Spleen (tissue), 7 donors: ENCODE measurements at regions not wholly inside any gene's neighbourhood (a gene's known extent, or its start where the extent isn't known, plus 50 kb on each side); places are given as distances from the start of the nearest gene placed in this dataset.
A peak's percentile ranks its signal among the peaks of the same experiment; 100 is the strongest.

Experiments
- CTCF ChIP-seq, 11 experiments: fragments of 200-600 bp in 7 of 11; fragments of 450-650 bp in 4 of 11; sonication (generic) in 4 of 11; IDR thresholded peaks in 8 of 11; conservative IDR thresholded peaks in 3 of 11; 1 replicate in 7 of 11; 2 replicates in 4 of 11; pipeline versions ENCODE4 v1.4.0 to v1.8.0; 2016 to 2021; ENCODE audit warnings: antibody characterized with exemption in 11 of 11, inconsistent platforms in 4 of 11, mild to moderate bottlenecking in 1 of 11
- POLR2AphosphoS5 ChIP-seq, 3 donors: sonication (generic); formaldehyde crosslinking; IDR thresholded peaks; one replicate each; pipeline ENCODE4 v1.5.1; 2017; ENCODE audit warnings: antibody characterized with exemption in 3 of 3
- donor health status: DM: no; HTN: no; CAD: no; lungs with moderate emphysema.
- donor health status: DM: no; HTN: no; CAD: no.
- donor health status: DM: no; HTN: no; CAD: no.

DNA sequence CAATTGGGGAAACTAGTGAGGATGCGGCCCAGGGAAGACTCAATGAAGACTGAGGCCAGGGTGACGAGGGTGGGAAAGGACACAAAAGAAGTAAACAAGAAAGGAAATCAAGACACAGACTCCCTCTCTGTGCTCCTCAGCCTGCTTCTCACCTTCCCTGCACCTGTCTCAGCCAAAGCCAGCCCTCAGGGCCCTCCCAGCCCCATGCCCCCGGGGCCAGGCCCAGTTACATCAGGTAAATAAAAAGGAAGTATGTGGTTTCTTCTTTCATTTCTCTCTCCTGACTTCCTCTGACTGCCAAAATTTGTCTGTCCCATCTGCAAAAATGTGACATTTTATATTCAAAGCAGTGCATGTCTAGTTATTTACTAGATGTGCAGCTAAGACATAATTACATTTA lies 328.0 kb downstream of the UACA start:
- peak in 1 of 3 donors; percentile 72 for TF ChIP-seq POLR2AphosphoS5 (IDR thresholded peaks at IDR 0.05)
- no peak for TF ChIP-seq CTCF (IDR thresholded peaks at IDR 0.05 in 8 of 11, conservative IDR thresholded peaks at IDR 0.05 in 3 of 11)
